Skeletal muscle satellite cell (primary cell): ENCODE measurements at regions not wholly inside any gene's neighbourhood (a gene's known extent, or its start where the extent isn't known, plus 50 kb on each side); places are given as distances from the start of the nearest gene placed in this dataset.

Experiments used
- H3K27me3 ChIP-seq: 2 replicates; pipeline ENCODE4 v1.7.0; 2013; ENCODE audit warnings: low read length; ENCODE audit not compliant: control insufficient read depth, insufficient read depth
- H3K36me3 ChIP-seq: 2 replicates; pipeline ENCODE4 v1.7.0; 2013; ENCODE audit warnings: mild to moderate bottlenecking, control low read depth, low read length; ENCODE audit not compliant: insufficient read depth
- H3K4me1 ChIP-seq: 2 replicates; pipeline ENCODE4 v1.7.0; 2013; ENCODE audit warnings: low read length; ENCODE audit not compliant: control insufficient read depth, insufficient read depth
- H3K4me2 ChIP-seq: 2 replicates; pipeline ENCODE4 v1.7.0; 2013; ENCODE audit warnings: mild to moderate bottlenecking, low read length
- H3K4me3 ChIP-seq: 2 replicates; pipeline ENCODE4 v1.7.0; 2013; ENCODE audit warnings: low read length
- H3K9ac ChIP-seq: 2 replicates; pipeline ENCODE4 v1.7.0; 2013; ENCODE audit warnings: mild to moderate bottlenecking, low read depth, low read length, moderate library complexity
- H3K9me3 ChIP-seq: replicated peaks from 2 replicates; pipeline ENCODE4 v1.7.0; 2013; ENCODE audit warnings: mild to moderate bottlenecking, control low read depth, low read length

GRCh38 chr2:44843086-44843485 is 98.4 kb upstream of the SIX3 start:
- no peak overlapping the region for H3K4me2 ChIP-seq

GRCh38 chr2:44843641-44844310 is 97.7 kb upstream of the SIX3 start:
- Histone ChIP-seq H3K4me3 (no peak overlapping the region), H3K9ac (no peak overlapping the region), H3K4me1 (no peaks in the 10 kb centered on the region), H3K27me3 (peaks cover 43% of the 10 kb centered on the region), H3K9me3 (no peaks in the 10 kb centered on the region), H3K4me2 (no peak overlapping the region), H3K36me3 (no peaks in the 10 kb centered on the region)

More at GRCh38 chr2:44843086-44843485, 98.4 kb upstream of the SIX3 start:
- Histone ChIP-seq H3K4me1 (no peaks in the 10 kb centered on the region), H3K36me3 (no peaks in the 10 kb centered on the region), H3K27me3 (peaks cover 40% of the 10 kb centered on the region), H3K9ac (no peak overlapping the region), H3K9me3 (no peaks in the 10 kb centered on the region), H3K4me3 (no peak overlapping the region)

GRCh38 chr2:44844651-44845270 is 96.7 kb upstream of the SIX3 start:
- Histone ChIP-seq H3K27me3 (peaks cover 53% of the 10 kb centered on the region), H3K9ac (no peak overlapping the region), H3K4me3 (no peak overlapping the region), H3K9me3 (no peaks in the 10 kb centered on the region), H3K36me3 (no peaks in the 10 kb centered on the region), H3K4me2 (no peak overlapping the region), H3K4me1 (no peaks in the 10 kb centered on the region)

- no peaks in the 10 kb centered on the region for H3K9me3 ChIP-seq
- no peak overlapping the region for H3K4me2 ChIP-seq
- H3K36me3 ChIP-seq = no peaks in the 10 kb centered on the region
- no peak overlapping the region for H3K9ac ChIP-seq
- H3K4me3 ChIP-seq = no peak overlapping the region
- peaks cover 48% of the 10 kb centered on the region for H3K27me3 ChIP-seq
- no peaks in the 10 kb centered on the region for H3K4me1 ChIP-seq
These were observed 93.5 kb upstream of the SIX3 start for GRCh38 chr2:44848026-44848425.

- H3K36me3 ChIP-seq = no peaks in the 10 kb centered on the region
- H3K27me3 ChIP-seq = peaks cover 53% of the 10 kb centered on the region
- no peaks in the 10 kb centered on the region for H3K4me1 ChIP-seq
- H3K9me3 ChIP-seq = no peaks in the 10 kb centered on the region
- H3K4me3 ChIP-seq = no peak overlapping the region
- no peak overlapping the region for H3K9ac ChIP-seq
- H3K4me2 ChIP-seq = no peak overlapping the region
These were observed 91.5 kb upstream of the SIX3 start for GRCh38 chr2:44850016-44850415.

- H3K9ac ChIP-seq = no peak overlapping the region
- H3K36me3 ChIP-seq = no peaks in the 10 kb centered on the region
- H3K27me3 ChIP-seq = peaks cover 53% of the 10 kb centered on the region
- H3K4me3 ChIP-seq = no peak overlapping the region
- no peak overlapping the region for H3K4me2 ChIP-seq
- H3K9me3 ChIP-seq = no peaks in the 10 kb centered on the region
- no peaks in the 10 kb centered on the region for H3K4me1 ChIP-seq
These were observed 90.0 kb upstream of the SIX3 start for GRCh38 chr2:44851518-44851917.

GRCh38 chr2:44852594-44852993 is 88.9 kb upstream of the SIX3 start:
- Histone ChIP-seq H3K9me3 (no peaks in the 10 kb centered on the region), H3K4me2 (no peak overlapping the region), H3K4me1 (no peaks in the 10 kb centered on the region), H3K27me3 (peaks cover 43% of the 10 kb centered on the region), H3K4me3 (no peak overlapping the region), H3K9ac (no peak overlapping the region), H3K36me3 (no peaks in the 10 kb centered on the region)

GRCh38 chr2:44859337-44859736 is 82.2 kb upstream of the SIX3 start:
- Histone ChIP-seq H3K4me2 (no peak overlapping the region), H3K27me3 (peaks cover 53% of the 10 kb centered on the region), H3K4me3 (no peak overlapping the region), H3K9ac (no peak overlapping the region), H3K9me3 (no peaks in the 10 kb centered on the region), H3K36me3 (no peaks in the 10 kb centered on the region), H3K4me1 (no peaks in the 10 kb centered on the region)

GRCh38 chr2:44866152-44866551 is 75.3 kb upstream of the SIX3 start:
- Histone ChIP-seq H3K9ac (no peak overlapping the region), H3K4me2 (no peak overlapping the region), H3K4me3 (no peak overlapping the region), H3K4me1 (no peaks in the 10 kb centered on the region), H3K36me3 (no peaks in the 10 kb centered on the region), H3K27me3 (peaks cover 86% of the 10 kb centered on the region), H3K9me3 (no peaks in the 10 kb centered on the region)

GRCh38 chr2:44869761-44870160 is 71.7 kb upstream of the SIX3 start:
- Histone ChIP-seq H3K4me3 (no peak overlapping the region), H3K4me2 (no peak overlapping the region), H3K9me3 (no peaks in the 10 kb centered on the region), H3K36me3 (no peaks in the 10 kb centered on the region), H3K27me3 (peaks cover 76% of the 10 kb centered on the region), H3K4me1 (no peaks in the 10 kb centered on the region), H3K9ac (no peak overlapping the region)

- peaks cover 74% of the 10 kb centered on the region for H3K27me3 ChIP-seq
- H3K36me3 ChIP-seq = no peaks in the 10 kb centered on the region
These were observed 64.1 kb upstream of the SIX3 start for GRCh38 chr2:44877417-44877816.

More at GRCh38 chr2:44877417-44877816, 64.1 kb upstream of the SIX3 start:
- Histone ChIP-seq H3K4me3 (no peak overlapping the region), H3K9me3 (no peaks in the 10 kb centered on the region), H3K4me2 (no peak overlapping the region), H3K9ac (no peak overlapping the region), H3K4me1 (no peaks in the 10 kb centered on the region)
